ENCODE measurements at regions not wholly inside any gene's neighbourhood (a gene's known extent, or its start where the extent isn't known, plus 50 kb on each side); places are given as distances from the start of the nearest gene placed in this dataset.
"Not testable (repeated sequence)": the region's sequence is repeated elsewhere in the genome, so short reads cannot be mapped to it uniquely, and the experiment has no call there.

GRCh38 chr12:89087876-89088275, 264.4 kb downstream of the DUSP6 start:
- DNase-seq, result no peak

DNA sequence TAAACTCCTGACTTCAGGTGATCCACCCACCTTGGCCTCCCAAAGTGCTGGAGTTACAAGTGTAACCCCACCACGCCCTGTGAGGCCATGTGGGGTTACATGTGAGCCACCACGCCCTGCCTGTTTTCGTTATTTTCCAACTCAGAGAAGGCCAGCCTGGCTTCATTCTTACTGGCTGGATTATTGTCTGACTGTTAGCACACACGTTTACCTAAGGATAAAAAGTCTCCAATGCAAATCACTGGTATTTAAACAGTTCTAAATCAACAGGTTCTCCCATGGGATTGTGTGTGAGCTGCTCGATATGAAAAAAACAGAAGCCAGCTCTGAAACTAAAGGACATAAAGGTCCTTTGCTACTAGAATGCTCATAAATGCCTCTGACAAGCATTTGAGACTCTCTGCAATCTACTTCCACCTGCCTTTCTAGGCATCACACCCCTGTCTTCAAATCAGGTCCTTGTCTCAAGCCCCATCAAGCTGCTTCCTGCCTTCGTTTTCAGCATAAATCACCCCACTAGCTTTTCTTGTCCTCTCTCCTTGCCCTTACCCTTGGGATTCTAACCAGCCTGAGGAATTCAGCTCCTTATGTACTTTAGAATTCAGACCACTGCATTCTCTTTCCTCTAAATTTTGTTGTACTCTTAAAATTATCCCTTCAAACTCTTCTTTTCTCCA, 265.0 kb downstream of the DUSP6 start:
- peak; percentile 10 for DNase-seq

DNA sequence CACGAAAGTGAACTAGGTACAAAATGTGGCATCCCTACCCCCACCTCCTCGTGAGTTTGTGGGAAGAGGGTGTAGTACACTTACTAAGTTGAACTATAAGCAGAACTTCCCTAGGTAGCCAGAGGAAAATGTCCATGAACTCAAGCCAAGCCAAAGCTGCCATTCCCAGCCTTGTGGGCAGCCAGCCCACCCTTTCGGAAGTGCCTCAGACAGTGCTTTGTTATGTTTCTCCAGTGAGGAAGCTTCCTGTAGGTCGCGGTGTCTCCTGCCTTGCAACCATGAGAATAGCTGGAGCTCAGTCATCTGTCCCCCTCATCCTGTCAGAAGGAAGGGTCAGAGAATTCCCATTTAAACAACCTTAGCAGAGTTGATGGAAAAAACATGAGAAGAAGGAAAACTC, 266.9 kb downstream of the DUSP6 start:
- DNase-seq, result no peak

DNA sequence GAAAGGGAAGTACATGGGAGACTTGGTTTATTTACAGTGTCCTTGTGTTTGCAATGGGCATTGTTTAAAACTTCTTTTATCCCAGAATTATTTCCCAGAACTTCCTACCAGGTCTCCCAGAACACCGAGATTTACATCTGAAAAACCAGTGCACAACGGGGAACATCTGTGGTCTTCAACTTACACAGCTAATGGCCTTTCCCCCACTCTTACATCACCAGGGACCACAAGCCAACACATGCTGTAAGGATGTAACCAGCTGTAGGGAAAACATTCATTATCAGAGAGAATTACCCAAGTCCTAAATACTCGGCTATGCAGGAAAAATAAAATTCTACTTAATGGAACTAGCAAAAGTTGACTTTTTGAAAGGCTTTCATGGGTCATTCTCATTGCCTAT, 267.6 kb downstream of the DUSP6 start:
- no peak for DNase-seq

GRCh38 chr12:89083491-89083890, 268.8 kb downstream of the DUSP6 start:
- DNase-seq, result no peak

- no peak for DNase-seq
These were observed 269.9 kb downstream of the DUSP6 start for GRCh38 chr12:89082370-89082753.

DNA sequence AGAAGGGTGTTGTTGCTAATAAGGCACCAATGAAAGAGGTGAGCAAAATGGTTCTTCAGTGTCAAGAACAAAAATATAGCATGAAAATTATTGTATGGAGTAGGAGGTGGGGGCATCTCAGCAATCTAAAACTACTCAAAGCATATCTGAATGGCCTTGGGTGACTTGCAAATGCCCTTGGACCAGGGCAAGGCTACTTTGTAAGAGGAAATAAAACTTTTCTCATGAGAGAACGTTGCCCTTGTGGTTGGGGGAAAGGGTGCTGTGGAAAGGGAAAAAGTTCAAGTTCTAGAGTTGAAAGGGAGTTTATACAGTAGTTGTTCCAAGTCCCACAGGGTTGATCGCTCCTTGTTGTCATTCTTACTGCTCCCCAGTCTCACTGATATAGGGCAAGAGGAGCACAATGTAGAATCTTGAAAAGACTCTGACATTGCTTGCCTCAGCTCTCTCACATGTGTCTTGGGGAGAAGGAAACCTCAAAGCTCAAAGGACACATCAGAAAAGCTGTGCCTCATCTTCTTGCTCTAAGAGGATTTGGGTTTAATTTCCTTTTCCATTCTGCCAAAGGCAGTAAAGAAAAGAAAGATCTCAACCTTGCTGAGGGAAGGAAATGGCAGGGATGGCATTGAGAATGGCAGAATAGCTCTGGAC, 270.5 kb downstream of the DUSP6 start:
- DNase-seq, result no peak

- no peak for DNase-seq
These were observed 271.4 kb downstream of the DUSP6 start for GRCh38 chr12:89080793-89081465.

DNA sequence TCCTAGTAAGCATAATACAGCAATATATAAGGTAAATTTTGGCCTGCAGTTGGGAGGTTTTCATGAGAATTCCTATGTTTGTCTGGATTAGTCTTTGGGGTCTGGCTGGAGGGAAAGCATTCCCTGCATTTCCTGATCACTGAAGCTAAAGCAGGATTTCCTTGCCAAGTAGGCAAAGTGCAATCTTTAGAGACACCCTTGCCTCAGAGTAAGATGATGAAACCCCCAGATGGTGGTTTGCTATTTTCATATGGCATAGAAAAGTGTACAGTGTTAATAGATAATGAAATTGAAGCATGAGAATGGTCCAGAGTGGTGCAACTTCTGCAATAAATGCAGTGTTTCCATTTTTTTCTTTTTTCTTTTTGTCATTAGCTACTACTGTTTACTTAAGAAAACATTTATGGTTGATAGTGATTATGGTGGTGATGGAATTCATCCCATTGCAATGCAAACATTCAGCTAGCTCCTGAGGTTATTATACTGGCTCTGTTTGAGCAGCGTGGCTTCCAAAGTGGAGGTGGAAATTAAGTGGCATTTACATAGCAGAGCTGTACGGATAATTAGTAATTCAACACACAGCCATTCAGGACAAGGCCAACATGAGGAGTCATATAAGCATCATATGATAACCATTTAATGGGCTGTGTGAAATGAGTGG, 276.3 kb downstream of the DUSP6 start:
- no peak for DNase-seq

- no peak for DNase-seq
These were observed 278.6 kb downstream of the DUSP6 start for GRCh38 chr12:89073659-89074058.

GRCh38 chr12:89073027-89073398, 279.3 kb downstream of the DUSP6 start:
- DNase-seq, result peak; percentile 62

GRCh38 chr12:89072294-89073026, 279.8 kb downstream of the DUSP6 start:
- DNase-seq, result no peak

DNA sequence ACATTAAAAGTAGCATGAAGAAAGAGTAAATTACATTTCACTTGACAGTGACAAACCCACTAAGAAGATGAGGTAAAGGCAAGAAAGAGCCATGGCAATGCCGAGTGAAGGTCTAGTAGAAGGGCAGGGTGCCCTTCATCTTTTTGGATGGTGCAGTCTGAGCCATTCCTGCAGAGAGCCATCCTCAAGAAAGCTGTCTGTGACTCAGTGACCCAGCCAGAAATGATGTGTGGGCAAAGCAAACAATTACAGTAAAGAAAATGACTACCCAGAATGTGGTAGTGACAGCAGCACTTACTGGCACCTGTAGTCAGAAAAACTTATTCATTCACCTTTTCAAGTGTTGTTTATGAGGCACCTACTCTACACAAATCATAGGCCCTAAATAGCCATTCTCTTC, 281.7 kb downstream of the DUSP6 start:
- DNase-seq, result no peak

DNA sequence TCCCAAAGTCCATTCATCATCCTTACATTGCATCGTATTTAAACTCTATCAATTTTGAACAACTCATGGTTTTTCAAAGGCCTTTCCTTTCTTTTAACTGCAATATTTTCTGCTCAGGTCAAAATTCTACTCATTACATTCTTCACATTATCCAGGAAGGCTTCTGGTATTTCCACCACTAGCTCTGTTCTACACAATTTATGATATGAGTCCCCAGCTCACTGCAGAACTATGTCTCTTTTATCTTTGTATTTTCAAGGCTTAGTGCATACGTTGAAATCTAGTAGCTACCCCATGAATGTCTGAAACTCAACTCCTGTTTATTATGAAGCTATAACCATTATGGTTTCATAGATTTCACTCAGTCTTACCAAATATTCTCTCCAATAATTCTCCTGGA, 282.9 kb downstream of the DUSP6 start:
- DNase-seq, result no peak

DNA sequence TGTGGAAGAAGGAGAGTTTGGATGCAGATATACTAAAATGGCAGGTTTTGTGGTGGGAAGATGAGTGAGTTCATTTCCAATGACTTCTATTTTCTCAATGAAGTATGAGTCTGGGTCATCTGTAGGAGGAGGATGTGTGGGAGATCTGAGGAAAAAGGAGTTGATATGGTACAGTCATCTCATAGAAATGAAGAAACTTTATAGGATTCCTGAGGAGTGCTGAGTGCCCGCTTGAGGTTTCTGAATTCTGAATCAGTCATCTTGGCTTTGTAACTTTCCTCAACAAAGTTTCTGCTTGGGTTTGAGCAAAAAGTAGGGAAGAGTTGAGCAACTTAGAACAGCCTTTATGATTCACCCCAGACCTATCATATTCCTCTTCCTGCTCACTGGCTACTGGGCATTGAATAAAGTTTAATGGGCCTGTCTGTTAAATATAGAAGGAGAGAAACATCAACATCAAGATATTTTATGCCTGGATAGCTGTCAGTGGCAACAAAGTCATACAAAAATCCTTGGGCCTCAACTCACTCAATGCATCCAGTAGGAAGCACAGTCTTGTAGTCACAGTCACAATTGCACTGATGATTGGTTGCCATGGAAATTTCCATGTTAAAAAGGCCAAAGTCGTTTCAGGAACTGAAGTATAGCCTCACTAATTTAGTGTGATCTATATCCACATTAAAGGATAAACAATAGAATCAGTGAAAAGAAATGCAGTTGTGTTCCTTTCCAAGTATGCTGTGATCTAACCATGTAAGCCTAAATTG, 284.7 kb downstream of the DUSP6 start:
- no peak for DNase-seq

GRCh38 chr12:89064780-89065179, 287.5 kb downstream of the DUSP6 start:
- DNase-seq, result no peak

DNA sequence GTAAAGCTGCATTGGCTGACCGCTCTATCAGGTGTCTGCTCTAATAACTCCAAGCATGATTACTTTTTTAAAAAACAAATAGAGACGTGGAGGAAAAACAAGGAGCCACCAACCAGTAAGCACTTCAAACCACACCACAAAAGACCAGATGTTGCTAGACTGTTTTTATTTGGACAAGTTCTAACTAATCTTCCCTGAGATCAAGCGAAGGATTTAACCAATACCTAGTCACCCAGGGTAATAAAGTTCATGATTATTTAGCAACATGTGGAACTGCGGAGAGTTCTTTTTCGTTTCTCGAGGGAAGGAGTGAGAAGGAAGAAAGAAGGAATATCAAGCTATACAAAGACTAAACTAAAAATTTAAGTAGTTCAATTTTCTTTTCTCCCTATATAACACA, 288.1 kb downstream of the DUSP6 start:
- no peak for DNase-seq

DNA sequence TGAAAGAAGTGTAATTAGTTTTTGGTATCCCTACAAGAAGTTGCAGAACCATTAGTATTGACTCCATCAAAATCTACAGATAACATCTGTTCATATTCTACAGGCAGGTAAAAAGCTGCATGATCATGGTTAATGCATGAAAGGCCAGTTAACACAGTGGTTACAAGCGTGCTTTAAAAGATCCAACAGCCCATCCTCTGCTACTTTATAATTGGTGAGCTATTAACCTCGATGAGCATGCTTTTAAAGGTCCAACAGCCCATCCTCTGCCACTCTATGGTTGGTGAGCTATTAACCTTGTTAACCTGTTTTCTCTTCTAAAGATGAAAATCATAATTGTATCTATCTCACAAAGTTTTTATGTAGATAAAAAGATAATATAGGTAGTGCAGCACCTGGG, 289.3 kb downstream of the DUSP6 start:
- DNase-seq, result no peak

- no peak for DNase-seq
These were observed 292.4 kb downstream of the DUSP6 start for GRCh38 chr12:89059721-89060541.

GRCh38 chr12:89059056-89059455, 293.2 kb downstream of the DUSP6 start:
- DNase-seq, result no peak

DNA sequence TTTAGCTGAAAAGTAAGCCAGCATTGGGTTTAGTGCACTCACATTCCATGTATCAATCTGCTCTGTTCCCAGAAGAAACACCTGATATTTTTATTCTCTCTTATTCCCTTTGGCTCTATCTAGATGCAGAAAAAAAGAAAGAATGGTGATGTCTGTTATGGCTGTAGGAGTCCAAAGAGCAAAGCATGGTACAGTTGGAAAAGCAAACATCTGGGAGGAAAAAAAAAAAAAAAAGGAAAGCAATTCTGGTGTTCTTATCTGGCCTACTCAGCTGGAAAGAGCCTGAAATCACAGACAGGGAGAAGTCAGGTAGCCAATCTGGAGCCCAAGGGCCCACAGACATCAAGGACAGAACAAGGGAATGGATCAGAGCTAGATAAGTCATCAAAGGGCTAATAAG, 293.9 kb downstream of the DUSP6 start:
- no peak for DNase-seq

DNA sequence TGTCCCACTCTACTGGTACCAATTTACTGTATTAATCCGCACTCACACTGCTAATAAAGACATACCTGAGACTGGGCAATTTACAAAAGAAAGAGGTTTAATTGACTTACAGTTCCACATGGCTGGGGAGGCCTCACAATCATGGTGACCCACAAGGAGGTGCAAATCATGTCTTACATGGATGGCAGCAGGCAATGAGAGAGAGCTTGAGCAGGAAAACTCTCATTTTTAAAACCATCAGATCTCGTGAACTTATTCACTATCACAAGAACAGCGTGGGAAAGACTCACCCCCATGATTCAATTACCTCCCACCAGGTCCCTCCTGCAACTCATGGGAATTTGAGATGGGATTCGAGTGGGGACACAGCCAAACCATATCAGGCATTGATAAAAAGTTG, 298.5 kb downstream of the DUSP6 start:
- not testable (repeated sequence) for DNase-seq

Data from NCI-H1436 (cell line).